GM18867 (cell line): ENCODE measurements at regions not wholly inside any gene's neighbourhood (a gene's known extent, or its start where the extent isn't known, plus 50 kb on each side); places are given as distances from the start of the nearest gene placed in this dataset.
A peak's percentile ranks its signal among the peaks of the same experiment; 100 is the strongest.
"Not testable (repeated sequence)": the region's sequence is repeated elsewhere in the genome, so short reads cannot be mapped to it uniquely, and the experiment has no call there.

Experiments
- ATAC-seq: cut with Tn5 transposase; IDR thresholded peaks from one replicate; pipeline ENCODE4 v1.9.1; 2021; ENCODE audit warnings: mild to moderate bottlenecking, moderate library complexity; ENCODE audit not compliant: unreplicated experiment

GRCh38 chr3:6066868-6067578, 793.9 kb upstream of the GRM7 start:
- not testable (repeated sequence) for ATAC-seq

- ATAC-seq: no peak
These were observed 786.0 kb upstream of the GRM7 start for GRCh38 chr3:6074952-6075351.

GRCh38 chr3:6078436-6078835, 782.5 kb upstream of the GRM7 start:
- ATAC-seq: no peak

GRCh38 chr3:6079011-6079410, 781.9 kb upstream of the GRM7 start:
- no peak for ATAC-seq

- no peak for ATAC-seq
These were observed 781.2 kb upstream of the GRM7 start for GRCh38 chr3:6079561-6080179.

- no peak for ATAC-seq
These were observed 772.5 kb upstream of the GRM7 start for GRCh38 chr3:6088433-6088832.

- ATAC-seq: no peak
These were observed 771.1 kb upstream of the GRM7 start for GRCh38 chr3:6089780-6090179.

- ATAC-seq: peak; percentile 75
These were observed 769.7 kb upstream of the GRM7 start for GRCh38 chr3:6091262-6091661.

- no peak for ATAC-seq
These were observed 765.9 kb upstream of the GRM7 start for GRCh38 chr3:6095006-6095405.

- ATAC-seq: no peak
These were observed 763.9 kb upstream of the GRM7 start for GRCh38 chr3:6097021-6097420.

- ATAC-seq: no peak
These were observed 763.4 kb upstream of the GRM7 start for GRCh38 chr3:6097556-6097955.

GRCh38 chr3:6098516-6099157, 762.3 kb upstream of the GRM7 start:
- no peak for ATAC-seq

GRCh38 chr3:6099458-6100075, 761.3 kb upstream of the GRM7 start:
- ATAC-seq: peak; percentile 64

GRCh38 chr3:6105187-6105586, 755.7 kb upstream of the GRM7 start:
- ATAC-seq: no peak

GRCh38 chr3:6108957-6109356, 752.0 kb upstream of the GRM7 start:
- ATAC-seq: no peak

- no peak for ATAC-seq
These were observed 750.5 kb upstream of the GRM7 start for GRCh38 chr3:6110451-6110850.

- ATAC-seq: no peak
These were observed 748.4 kb upstream of the GRM7 start for GRCh38 chr3:6112546-6112945.

- ATAC-seq: no peak
These were observed 747.6 kb upstream of the GRM7 start for GRCh38 chr3:6113338-6113737.

- no peak for ATAC-seq
These were observed 741.5 kb upstream of the GRM7 start for GRCh38 chr3:6119367-6119766.

- no peak for ATAC-seq
These were observed 740.1 kb upstream of the GRM7 start for GRCh38 chr3:6120786-6121185.

GRCh38 chr3:6124875-6125274, 736.0 kb upstream of the GRM7 start:
- ATAC-seq: no peak

GRCh38 chr3:6125520-6125919, 735.4 kb upstream of the GRM7 start:
- no peak for ATAC-seq
